Keratinocyte (primary cell): ENCODE measurements at regions not wholly inside any gene's neighbourhood (a gene's known extent, or its start where the extent isn't known, plus 50 kb on each side); places are given as distances from the start of the nearest gene placed in this dataset.

Experiments used
- DNase-seq: peaks from one replicate; pipeline ENCODE4 v3.0.0-alpha.2; 2011; ENCODE audit warnings: low read depth, missing footprints, low spot score
- FAIRE-seq: peaks from 2 replicates; lab custom pipeline; 2011; peaks lifted over from hg19 to GRCh38; lab: Jason Lieb, UNC
- H2AFZ ChIP-seq: 2 replicates; pipeline ENCODE4 v1.6.0; 2012; ENCODE audit warnings: low read length, control low read depth, inconsistent platforms; ENCODE audit not compliant: control insufficient read depth
- H3K27ac ChIP-seq: 2 replicates; pipeline ENCODE4 v1.5.1; 2011; ENCODE audit warnings: low read length; ENCODE audit not compliant: control insufficient read depth, insufficient read depth
- H3K27me3 ChIP-seq: 3 replicates; pipeline ENCODE4 v1.6.0; 2011; ENCODE audit warnings: low read length; ENCODE audit not compliant: control insufficient read depth, insufficient read depth; ENCODE audit errors: extremely low read depth
- H3K36me3 ChIP-seq, 2 experiments: 2 replicates in 1 of 2; 3 replicates in 1 of 2; pipeline ENCODE4 v1.5.1; 2011; ENCODE audit warnings: low read length in 2 of 2, mild to moderate bottlenecking in 1 of 2; ENCODE audit not compliant: control insufficient read depth in 2 of 2, insufficient read depth in 2 of 2; ENCODE audit errors: extremely low read depth in 1 of 2
- H3K4me1 ChIP-seq: 3 replicates; pipeline ENCODE4 v1.5.1; 2011; ENCODE audit warnings: low read length; ENCODE audit not compliant: control insufficient read depth, insufficient read depth; ENCODE audit errors: extremely low read depth
- H3K4me2 ChIP-seq: 3 replicates; pipeline ENCODE4 v1.6.0; 2011; ENCODE audit warnings: low read depth, low read length; ENCODE audit not compliant: control insufficient read depth, insufficient read depth; ENCODE audit errors: extremely low read depth
- H3K4me3 ChIP-seq, 3 experiments: fragments of 200-600 bp in 1 of 3; sonication (generic) in 1 of 3; 2 replicates in 2 of 3; 3 replicates in 1 of 3; pipeline ENCODE4 v1.5.1; 2011 to 2016; ENCODE audit warnings: low read length in 3 of 3, mild to moderate bottlenecking in 3 of 3, control low read depth in 2 of 3, inconsistent platforms in 1 of 3, low read depth in 1 of 3, mixed read lengths in 1 of 3, mixed run types in 1 of 3, moderate library complexity in 1 of 3; ENCODE audit not compliant: control insufficient read depth in 2 of 3, insufficient read depth in 2 of 3; ENCODE audit errors: extremely low read depth in 1 of 3
- H3K79me2 ChIP-seq: 2 replicates; pipeline ENCODE4 v1.6.0; 2012; ENCODE audit warnings: low read length; ENCODE audit not compliant: control insufficient read depth, insufficient read depth
- H3K9ac ChIP-seq: 3 replicates; pipeline ENCODE4 v1.6.0; 2011; ENCODE audit warnings: low read length; ENCODE audit not compliant: control insufficient read depth, insufficient read depth; ENCODE audit errors: extremely low read depth
- H3K9me1 ChIP-seq: 3 replicates; pipeline ENCODE4 v1.6.0; 2011; ENCODE audit warnings: low read length; ENCODE audit not compliant: control insufficient read depth, insufficient read depth; ENCODE audit errors: extremely low read depth
- H3K9me3 ChIP-seq: 2 replicates; pipeline ENCODE4 v1.5.1; 2012; ENCODE audit warnings: low read depth, low read length; ENCODE audit not compliant: control insufficient read depth
- H4K20me1 ChIP-seq: 3 replicates; pipeline ENCODE4 v1.6.0; 2011; ENCODE audit warnings: low read length; ENCODE audit not compliant: control insufficient read depth, insufficient read depth; ENCODE audit errors: extremely low read depth
- EZH2 ChIP-seq: IDR thresholded peaks from one replicate; pipeline ENCODE4 v1.6.1; 2012; ENCODE audit warnings: inconsistent platforms, mild to moderate bottlenecking, low read length, moderate library complexity
- dilution Hi-C: fragments of 300-500 bp; cut with MboI; formaldehyde crosslinking; loops from one replicate; pipeline ENCODE4 v1.7.0; 2020; ENCODE audit warnings: low sequenced_read_pairs; ENCODE audit not compliant: extremely low pct_ligation_motif_present
- TF ChIP-seq, protein P1 (sequence below), 3 experiments: IDR thresholded peaks in 1 of 3; conservative IDR thresholded peaks in 1 of 3; optimal IDR thresholded peaks in 1 of 3; 2 replicates in 2 of 3; 3 replicates in 1 of 3; pipeline versions ENCODE3 to v1.5.1; 2011; ENCODE audit warnings: low read length in 3 of 3, mild to moderate bottlenecking in 3 of 3, moderate library complexity in 2 of 3, control low read depth in 1 of 3, inconsistent platforms in 1 of 3; ENCODE audit not compliant: insufficient read depth in 2 of 3; ENCODE audit errors: extremely low read depth in 1 of 3

DNA sequence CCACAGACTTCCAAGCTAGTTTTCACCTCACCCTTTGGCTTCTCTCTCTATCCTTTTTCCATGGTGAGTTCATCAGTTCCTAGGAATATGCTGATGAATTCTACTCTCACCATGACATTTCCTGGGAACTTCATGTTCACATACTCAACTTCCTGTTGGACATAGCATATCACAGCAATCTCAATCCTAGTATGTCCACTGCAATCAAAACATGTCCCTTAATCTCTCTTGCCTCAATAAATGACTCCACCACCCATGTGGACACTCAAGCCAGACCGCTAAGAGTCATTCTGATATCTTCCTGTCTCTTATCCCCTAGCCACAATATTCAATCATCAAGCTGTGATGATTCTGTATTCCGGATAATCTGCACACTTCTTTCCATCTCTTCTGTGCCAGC is 66.7 kb upstream of the MME start:
- H3K4me2 ChIP-seq: no peak overlapping the region
- no peak overlapping the region for H3K27ac ChIP-seq
- dilution Hi-C loops: no loop called here
- H3K4me1 ChIP-seq: no peaks in the 10 kb centered on the region
- no peaks in the 10 kb centered on the region for H3K9me1 ChIP-seq
- H3K27me3 ChIP-seq: no peaks in the 10 kb centered on the region
- no peaks in the 10 kb centered on the region for H3K79me2 ChIP-seq
- no peaks in the 10 kb centered on the region for H4K20me1 ChIP-seq
- no peak for FAIRE-seq
- no peak for TF ChIP-seq EZH2
- TF ChIP-seq, protein P1, sequence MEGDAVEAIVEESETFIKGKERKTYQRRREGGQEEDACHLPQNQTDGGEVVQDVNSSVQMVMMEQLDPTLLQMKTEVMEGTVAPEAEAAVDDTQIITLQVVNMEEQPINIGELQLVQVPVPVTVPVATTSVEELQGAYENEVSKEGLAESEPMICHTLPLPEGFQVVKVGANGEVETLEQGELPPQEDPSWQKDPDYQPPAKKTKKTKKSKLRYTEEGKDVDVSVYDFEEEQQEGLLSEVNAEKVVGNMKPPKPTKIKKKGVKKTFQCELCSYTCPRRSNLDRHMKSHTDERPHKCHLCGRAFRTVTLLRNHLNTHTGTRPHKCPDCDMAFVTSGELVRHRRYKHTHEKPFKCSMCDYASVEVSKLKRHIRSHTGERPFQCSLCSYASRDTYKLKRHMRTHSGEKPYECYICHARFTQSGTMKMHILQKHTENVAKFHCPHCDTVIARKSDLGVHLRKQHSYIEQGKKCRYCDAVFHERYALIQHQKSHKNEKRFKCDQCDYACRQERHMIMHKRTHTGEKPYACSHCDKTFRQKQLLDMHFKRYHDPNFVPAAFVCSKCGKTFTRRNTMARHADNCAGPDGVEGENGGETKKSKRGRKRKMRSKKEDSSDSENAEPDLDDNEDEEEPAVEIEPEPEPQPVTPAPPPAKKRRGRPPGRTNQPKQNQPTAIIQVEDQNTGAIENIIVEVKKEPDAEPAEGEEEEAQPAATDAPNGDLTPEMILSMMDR (optimal IDR thresholded peaks at IDR 0.05 in 1 of 3, IDR thresholded peaks at IDR 0.05 in 1 of 3, conservative IDR thresholded peaks at IDR 0.05 in 1 of 3; ENCODE audit: extremely low read depth in 1 of 3, insufficient read depth in 2 of 3, low read length in 3 of 3): no peak
- DNase-seq: no peak
- H3K36me3 ChIP-seq: no peaks in the 10 kb centered on the region
- H3K4me3 ChIP-seq: no peak overlapping the region
- H2AFZ ChIP-seq: no peak overlapping the region
- H3K9me3 ChIP-seq: no peaks in the 10 kb centered on the region
- H3K9ac ChIP-seq: no peak overlapping the region

DNA sequence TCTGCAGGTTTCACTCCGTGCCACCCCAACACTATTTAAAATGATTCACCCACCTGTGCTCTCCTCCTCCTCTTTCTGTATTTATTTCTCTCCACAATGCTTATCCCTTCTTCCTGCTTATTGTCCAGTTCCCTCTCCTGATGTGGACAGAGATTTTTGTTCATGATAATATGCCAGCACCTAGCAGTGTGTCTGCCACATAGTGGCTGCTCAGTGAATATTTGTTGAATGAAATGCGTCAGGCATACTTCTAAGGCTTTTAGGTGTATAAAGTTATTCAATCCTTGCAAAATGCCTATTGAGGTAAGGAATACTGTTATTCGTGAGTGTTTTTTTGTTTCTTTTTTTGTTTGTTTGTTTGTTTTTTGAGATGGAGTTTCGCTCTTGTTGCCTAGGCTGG is 67.5 kb upstream of the MME start:
- no peaks in the 10 kb centered on the region for H3K27me3 ChIP-seq
- H3K79me2 ChIP-seq: no peaks in the 10 kb centered on the region
- H3K27ac ChIP-seq: no peak overlapping the region
- H3K9me3 ChIP-seq: no peaks in the 10 kb centered on the region
- no peaks in the 10 kb centered on the region for H3K9me1 ChIP-seq
- H3K4me2 ChIP-seq: no peak overlapping the region
- dilution Hi-C loops: no loop called here
- no peak overlapping the region for H2AFZ ChIP-seq
- H3K4me1 ChIP-seq: no peaks in the 10 kb centered on the region
- H3K9ac ChIP-seq: no peak overlapping the region
- TF ChIP-seq, protein P1 (optimal IDR thresholded peaks at IDR 0.05 in 1 of 3, IDR thresholded peaks at IDR 0.05 in 1 of 3, conservative IDR thresholded peaks at IDR 0.05 in 1 of 3; ENCODE audit: extremely low read depth in 1 of 3, insufficient read depth in 2 of 3, low read length in 3 of 3): no peak
- TF ChIP-seq EZH2: no peak
- H3K36me3 ChIP-seq: no peaks in the 10 kb centered on the region
- DNase-seq (no peak), FAIRE-seq (no peak)
- no peak overlapping the region for H3K4me3 ChIP-seq
- H4K20me1 ChIP-seq: no peaks in the 10 kb centered on the region
